GM13977 (cell line): ENCODE measurements at regions not wholly inside any gene's neighbourhood (a gene's known extent, or its start where the extent isn't known, plus 50 kb on each side); places are given as distances from the start of the nearest gene placed in this dataset.
"Not testable (repeated sequence)": the region's sequence is repeated elsewhere in the genome, so short reads cannot be mapped to it uniquely, and the experiment has no call there.

ENCODE experiments used
- DNase-seq: peaks from one replicate; pipeline ENCODE4 v3.0.0; 2012; ENCODE audit warnings: low spot score
- CTCF ChIP-seq: IDR thresholded peaks from 2 replicates; pipeline ENCODE4 v1.5.1; 2012; ENCODE audit warnings: mild to moderate bottlenecking, control low read depth; ENCODE audit not compliant: insufficient read depth; ENCODE audit errors: extremely low read depth, missing control alignments
- in situ Hi-C: fragments of 300-500 bp; cut with MboI; formaldehyde crosslinking; loops from one replicate; pipeline ENCODE4 v1.12.0; 2022; ENCODE audit warnings: low sequenced_read_pairs, low pct_unique_long_range_greater_than_20kb, mixed read lengths, inconsistent platforms; ENCODE audit not compliant: unreplicated experiment

- TF ChIP-seq CTCF = no peak
- DNase-seq = no peak
- in situ Hi-C loops = no loop called here
These were observed 253.0 kb downstream of the HINT1 start for GRCh38 chr5:130912088-130912487.

GRCh38 chr5:130908186-130908585 lies 256.9 kb downstream of the HINT1 start:
- TF ChIP-seq CTCF = no peak
- in situ Hi-C loops = no loop called here
- no peak for DNase-seq

DNA sequence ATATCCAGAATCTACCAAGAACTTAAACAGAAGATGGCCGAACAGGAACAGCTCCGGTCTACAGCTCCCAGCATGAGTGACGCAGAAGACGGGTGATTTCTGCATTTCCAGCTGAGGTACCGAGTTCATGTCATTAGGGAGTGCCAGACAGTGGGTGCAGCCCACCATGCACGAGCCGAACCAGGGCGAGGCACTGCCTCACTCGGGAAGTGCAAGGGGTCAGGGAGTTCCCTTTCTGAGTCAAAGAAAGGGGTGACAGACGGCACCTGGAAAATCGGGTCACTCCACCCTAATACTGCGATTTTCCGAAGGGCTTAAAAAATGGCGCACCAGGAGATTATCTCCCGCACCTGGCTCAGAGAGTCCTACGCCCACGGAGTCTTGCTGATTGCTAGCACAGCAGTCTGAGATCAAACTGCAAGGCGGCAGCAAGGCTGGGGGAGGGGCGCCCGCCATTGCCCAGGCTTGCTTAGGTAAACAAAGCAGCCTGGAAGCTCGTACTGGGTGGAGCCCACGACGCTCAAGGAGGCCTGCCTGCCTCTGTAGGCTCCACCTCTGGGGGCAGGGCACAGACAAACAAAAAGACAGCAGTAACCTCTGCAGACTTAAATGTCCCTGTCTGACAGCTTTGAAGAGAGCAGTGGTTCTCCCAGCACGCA lies 267.4 kb downstream of the HINT1 start:
- DNase-seq, in situ Hi-C loops: not testable (repeated sequence)

GRCh38 chr5:130897181-130897536 lies 267.9 kb downstream of the HINT1 start:
- in situ Hi-C loops = not testable (repeated sequence)

DNA sequence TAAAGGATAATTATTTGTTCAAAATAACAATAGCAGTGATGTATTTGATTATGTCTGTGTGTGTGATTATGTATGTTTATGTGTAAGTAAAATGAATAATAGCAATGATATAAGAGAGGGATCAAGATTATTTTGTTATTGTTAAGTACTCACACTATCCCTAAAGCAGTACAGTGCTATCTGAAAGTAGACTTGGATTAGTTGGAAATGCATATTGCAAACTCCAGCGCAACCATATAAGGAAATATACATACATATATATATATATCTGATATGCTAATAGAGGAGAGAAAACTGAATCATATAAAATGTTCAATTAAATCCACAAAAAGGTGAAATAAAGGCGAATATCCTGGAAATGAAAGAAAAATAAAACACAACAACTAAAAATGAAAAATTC lies 268.4 kb downstream of the HINT1 start:
- TF ChIP-seq CTCF = no peak
- DNase-seq = no peak
- in situ Hi-C loops = no loop called here

More at GRCh38 chr5:130897181-130897536, 267.9 kb downstream of the HINT1 start:
- DNase-seq = not testable (repeated sequence)

DNA sequence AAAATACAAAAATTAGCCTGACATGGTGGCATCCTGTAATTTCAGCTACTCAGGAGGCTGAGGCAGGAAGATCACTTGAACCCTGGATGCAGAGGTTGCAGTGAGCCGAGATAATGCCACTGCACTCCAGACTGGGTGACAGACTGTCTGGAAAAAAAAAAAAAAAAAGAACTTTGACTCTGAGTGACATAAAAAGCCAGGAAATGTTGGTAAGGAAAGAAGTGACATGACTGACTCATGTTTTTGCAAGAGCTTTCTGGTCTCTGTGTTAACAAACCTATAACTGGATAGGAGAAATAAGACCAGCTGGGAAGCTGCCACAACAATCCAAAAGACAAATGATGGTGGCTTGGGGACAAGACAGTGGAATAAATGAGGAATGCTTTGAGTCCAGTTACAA lies 272.1 kb downstream of the HINT1 start:
- DNase-seq = no peak
- in situ Hi-C loops = no loop called here
- TF ChIP-seq CTCF = no peak

DNA sequence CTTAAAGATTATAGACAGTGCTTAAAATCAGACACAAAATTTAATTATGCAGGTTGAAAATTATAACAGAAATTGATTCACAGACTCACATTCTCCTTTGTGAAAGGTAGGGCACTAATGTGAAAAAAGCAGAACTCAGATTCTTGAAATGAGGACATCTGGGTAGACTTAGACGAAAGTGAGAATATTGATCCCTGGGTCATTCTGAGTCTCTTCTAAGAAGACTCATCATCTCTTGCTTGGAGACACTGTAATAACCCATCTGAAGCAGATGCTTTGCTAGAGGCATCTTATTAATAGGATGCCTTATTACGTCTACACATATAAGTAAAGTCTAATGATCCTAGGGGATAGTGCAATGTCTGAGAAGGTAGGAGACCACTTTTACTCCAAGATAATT lies 274.4 kb downstream of the HINT1 start:
- no peak for DNase-seq
- in situ Hi-C loops = no loop called here
- no peak for TF ChIP-seq CTCF

DNA sequence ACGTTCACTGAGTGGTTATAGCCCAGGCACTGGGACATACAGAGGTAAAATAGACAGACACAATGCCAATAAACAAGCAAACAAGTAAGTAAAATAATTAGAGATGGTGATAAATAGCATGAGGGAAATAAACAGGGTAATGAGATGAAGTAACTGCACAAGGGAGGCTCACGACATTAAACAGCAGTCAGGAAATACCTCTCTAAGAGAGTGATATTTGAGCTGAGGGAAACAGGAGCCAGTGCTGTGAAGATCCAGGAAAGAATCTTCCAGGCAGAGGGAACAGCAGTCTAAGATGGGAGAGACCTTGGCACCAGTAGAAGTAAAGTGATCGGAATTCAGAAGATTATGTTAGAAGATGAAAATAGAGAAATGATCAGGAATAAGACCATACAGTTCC lies 279.4 kb downstream of the HINT1 start:
- in situ Hi-C loops = no loop called here

More for the DNA sequence above, 279.4 kb downstream of the HINT1 start:
- no peak for TF ChIP-seq CTCF
- no peak for DNase-seq
